ENCODE measurements at regions not wholly inside any gene's neighbourhood (a gene's known extent, or its start where the extent isn't known, plus 50 kb on each side); places are given as distances from the start of the nearest gene placed in this dataset.

DNA sequence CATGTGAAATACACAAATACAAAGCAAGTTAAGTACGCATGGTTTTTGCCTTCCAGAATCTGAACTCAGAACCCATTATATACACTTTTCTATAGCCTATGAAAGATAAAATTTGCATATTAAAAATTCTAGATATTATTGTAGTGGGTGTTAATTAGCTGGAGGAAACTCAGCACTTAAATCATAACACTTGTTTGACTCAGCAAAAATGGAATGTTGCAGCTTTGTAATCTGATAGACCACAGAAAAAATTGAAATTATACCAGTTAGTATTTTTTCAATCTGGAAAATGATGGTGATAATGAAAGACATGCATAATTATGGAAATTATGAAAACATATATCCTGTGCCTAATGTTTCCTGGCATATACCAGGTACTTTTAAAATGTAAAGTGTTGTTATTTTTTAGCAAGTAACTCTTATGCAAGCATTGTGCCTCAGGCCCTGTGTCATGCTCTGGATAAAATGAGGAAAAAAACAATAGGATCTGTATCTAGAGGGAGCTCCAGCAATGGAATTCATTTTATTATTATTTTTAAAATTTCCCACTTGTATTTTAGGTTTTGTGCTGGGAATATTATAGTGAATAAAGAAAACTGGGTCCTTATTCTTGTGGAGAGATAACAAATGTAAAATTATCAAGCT, 490.4 kb upstream of the SEMA3A start:
- DNase-seq (ENCODE audit: low read depth in 2 of 2): no peak

DNA sequence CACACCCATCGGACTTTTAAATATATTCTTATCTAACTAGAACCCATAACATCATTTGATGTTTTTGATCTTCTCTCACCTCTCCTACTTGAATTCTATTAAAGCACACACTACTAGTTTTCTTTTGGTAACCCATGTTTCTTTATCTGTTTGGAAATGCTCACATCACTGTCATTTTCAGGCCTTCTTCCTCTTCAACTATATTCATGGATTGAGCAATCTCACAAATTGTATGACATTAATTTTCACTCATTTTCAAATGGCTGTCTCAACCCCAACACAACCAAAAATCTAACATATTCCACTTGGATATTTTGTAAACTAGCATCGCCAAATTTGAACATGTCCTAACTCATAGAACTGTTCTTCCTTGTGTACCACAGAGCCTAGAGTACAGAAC, 488.0 kb upstream of the SEMA3A start:
- DNase-seq (ENCODE audit: low read depth in 2 of 2): no peak

DNA sequence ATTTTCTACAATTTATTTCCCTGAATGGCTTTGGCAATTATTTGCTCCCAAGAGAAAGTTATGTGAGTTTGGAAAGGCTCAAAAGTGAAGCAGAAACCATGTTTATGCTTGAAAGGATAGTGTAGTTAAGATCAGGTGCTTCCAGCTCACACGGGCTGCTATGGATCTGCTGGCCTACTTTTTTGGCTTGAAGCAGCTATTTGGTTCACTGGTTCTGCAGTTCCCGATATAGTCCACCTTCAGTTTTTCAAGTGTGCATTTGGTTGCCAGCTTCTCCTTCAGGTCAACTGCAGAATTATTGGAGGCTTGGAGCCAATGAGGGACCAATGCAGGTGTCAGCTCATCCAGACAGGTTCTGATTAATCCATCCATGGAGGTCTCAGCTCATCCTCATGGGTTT, 484.3 kb upstream of the SEMA3A start:
- DNase-seq (ENCODE audit: low read depth in 2 of 2): no peak

DNA sequence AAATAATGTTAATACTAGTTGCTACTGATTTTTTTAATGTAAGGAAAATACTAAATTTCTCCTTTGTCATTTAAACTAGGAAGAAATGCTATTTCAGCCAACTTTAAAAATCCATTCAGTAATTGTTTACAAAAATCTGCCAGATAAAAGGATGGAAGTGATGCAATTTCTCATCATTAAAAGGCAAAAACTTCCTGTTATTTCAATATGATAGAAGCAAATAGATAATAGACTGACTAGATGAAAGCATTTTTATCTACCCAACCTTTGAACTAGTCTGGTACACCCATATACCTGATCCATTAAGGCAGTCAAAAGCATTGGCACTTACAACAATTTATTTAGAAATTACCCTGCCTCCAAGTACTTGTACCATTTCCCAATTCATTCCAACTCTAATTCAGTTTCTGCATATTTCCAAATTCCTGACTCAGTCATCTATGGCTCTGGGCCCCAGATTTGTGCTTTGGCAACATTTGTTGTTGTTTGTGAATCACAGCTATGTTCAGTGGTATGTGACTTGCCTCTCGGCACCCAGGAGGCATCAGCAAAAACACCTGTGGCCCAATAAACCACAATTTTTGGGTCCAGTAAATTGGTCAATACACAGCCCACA, 482.6 kb upstream of the SEMA3A start:
- peak in 1 of 2 donors; percentile 37 for DNase-seq (ENCODE audit: low read depth in 2 of 2)

DNA sequence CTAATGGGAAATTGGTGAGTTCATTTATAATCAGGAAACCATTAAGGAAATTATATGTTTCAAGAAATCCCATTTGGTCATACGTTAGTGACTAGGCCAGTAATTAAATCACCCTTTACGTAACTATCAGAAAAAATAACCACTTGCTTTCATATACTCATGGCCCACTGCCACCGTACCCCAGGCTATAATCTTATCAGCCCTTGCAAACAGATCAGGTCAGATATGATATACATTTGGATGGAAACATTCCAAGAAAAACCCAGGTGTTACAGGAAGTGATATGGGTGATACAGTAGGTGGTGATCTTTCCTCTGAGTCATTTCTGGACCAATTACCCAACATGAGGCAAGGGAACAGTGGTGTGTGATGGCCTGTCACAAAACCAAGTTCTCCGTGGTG, 481.0 kb upstream of the SEMA3A start:
- peak; percentile 78 for DNase-seq (ENCODE audit: low read depth in 2 of 2)

DNA sequence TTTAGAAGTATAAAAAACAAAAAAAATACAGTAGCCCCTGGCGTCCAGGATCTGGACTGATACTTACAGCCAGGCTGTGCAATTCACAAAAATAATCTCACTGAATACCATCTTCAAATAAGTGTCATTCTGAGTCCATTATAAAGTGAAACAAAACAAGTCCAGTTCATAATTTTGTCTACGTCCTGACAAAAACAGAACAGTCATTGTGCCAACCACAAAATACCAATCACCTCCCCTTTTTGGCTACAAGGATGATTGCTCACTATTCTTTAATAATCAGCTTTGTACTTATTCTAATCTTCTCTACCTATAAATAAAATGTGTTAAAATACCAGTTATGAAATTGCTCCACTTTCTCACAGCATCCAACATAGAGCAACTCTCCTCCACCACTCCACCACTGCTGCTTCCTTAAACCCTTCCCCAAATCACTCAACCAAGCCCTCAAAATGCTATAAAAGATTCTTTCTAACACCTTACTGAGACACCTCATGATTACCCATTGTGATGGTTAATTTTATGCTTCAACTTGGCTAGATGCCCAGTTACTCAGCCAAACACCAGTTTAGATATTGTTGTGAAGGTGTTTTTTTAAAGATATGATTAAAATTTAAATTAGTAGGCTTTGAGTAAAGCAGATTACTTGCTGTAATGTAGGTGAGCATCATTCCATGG, 479.8 kb upstream of the SEMA3A start:
- DNase-seq (ENCODE audit: low read depth in 2 of 2): peak; percentile 65 to 81

DNA sequence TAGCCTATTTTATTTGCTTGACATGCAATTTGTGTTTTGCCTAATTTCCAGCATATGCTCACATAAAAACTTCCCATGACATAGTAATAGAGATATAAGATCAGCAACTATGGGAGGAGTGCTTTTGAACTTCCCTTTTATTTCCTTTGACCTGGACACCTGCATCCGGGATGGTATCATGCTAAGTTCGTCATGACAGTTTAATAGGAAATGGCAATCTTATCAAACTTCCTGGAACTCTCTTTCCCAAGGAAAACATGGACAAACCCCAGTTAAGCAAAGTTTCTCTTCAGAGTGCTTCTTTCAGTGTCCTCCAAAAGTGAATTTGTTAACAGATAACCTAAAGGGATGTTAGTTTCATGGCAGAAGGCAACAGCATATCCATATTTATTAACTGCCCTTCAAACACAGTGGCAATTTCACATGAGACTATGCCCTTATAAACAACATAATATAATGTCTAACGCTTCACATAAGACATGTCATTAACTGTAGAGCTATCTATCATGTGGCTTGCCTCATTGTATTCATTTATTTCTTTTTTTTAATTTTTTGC, 474.7 kb upstream of the SEMA3A start:
- DNase-seq (ENCODE audit: low read depth in 2 of 2): peak; percentile 96

DNA sequence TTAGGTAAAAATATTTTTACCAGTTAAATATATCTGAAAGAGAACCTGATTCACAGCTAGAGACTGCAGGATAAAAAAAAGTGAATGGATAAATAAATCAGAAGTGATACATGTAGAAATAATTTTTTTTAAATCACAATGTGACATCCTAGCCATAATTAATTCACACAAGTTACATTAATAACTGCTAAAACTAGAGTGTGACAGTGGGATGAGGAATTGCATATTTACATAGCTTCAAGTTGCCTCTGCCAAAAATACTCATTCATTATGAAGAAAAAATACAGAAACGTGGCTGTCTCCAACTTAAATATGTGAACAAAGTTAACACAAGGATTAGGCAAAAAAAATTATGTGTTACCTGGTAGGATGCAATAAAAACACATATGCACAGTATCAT, 473.5 kb upstream of the SEMA3A start:
- no peak for DNase-seq (ENCODE audit: low read depth in 2 of 2)

DNA sequence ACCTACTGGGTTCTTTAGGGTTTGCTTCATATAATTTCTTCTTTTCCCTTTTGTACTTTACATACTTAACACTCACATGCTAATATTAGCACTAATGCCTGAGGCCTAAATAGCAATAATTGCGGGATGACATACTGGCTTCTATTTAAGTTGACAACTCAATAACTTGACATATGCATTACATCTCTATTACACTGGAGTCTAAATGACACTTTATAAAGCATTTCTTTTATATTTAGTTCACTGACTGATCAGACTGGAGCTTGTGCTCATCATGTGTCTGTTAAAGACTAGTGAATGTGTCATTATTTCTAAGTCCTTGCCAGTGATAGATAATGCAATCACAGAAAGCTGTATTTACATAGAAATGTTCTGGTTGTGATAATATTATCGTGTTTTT, 472.1 kb upstream of the SEMA3A start:
- no peak for DNase-seq (ENCODE audit: low read depth in 2 of 2)

DNA sequence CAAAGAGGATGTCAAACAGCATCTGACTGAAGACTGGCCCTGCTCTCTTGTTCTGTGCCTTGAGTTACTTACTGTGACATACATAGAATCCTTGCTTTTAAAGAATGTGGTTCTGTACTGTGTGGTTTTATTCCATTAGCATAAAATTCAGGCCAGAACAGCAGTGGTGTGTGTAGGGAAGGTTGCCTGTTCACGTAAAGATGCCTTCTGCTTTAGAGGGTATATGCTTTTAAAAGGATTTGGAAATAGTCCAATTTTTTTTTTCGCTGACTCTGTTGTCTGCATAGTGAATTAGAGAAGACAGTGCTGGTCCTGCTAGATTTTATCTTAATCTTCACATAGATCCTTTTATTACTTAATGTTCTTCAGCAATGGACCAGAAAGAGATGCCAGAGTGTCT, 470.8 kb upstream of the SEMA3A start:
- DNase-seq (ENCODE audit: low read depth in 2 of 2): no peak

DNA sequence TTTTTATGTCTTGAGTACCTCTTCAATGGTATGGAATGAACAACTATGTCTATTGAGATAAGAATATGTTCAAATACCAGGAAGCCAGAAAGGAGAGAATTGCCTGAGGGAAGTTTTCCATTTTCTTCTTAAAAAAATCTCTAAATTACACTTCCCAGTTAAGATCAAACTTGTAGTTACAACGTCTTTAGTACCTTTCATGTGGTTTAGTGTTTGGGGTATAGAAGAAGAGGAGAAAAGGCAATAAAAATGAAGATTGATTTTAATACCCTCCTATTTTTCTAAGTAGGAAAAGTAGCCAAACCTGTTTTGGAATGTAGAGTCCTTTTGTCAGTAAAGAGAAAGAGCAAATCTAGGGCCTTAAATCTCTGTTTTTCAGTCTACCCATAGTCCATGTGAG, 470.0 kb upstream of the SEMA3A start:
- DNase-seq (ENCODE audit: low read depth in 2 of 2): no peak

DNA sequence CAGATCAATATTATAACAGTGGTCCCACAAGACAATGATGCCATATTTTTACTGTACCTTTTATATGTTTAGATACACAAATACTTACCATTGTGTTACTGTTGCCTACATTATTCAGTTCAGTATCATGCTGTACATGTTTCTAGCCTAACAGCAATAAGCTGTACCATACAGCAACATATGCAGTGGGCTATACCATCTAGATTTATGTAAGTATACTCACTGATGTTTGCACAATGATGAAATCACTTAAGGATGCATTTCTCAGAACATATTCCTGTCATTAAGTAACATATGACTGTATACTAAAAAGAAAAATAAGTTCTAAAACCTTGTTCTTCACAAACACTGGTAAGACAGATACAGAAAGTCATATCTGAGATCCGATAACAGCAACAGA, 468.6 kb upstream of the SEMA3A start:
- no peak for DNase-seq (ENCODE audit: low read depth in 2 of 2)

DNA sequence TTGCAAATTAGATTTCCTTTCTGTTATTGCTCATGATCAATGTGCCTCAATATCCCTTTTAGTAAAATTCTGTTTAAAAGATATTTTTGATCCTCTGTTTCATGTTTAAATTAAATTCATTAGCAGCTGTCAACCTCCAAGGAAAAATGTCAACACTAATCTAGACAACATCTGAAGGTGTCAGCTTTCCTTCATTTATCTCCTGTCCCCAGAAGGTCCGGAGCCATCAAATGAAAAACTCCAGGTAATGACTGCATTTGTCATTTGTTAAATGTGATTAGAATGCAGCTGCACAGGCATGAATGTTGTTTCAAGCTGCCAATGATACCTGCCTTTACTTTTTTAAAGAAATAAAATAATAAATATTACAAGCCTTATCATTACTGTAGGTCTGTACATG, 463.7 kb upstream of the SEMA3A start:
- DNase-seq (ENCODE audit: low read depth in 2 of 2): no peak

DNA sequence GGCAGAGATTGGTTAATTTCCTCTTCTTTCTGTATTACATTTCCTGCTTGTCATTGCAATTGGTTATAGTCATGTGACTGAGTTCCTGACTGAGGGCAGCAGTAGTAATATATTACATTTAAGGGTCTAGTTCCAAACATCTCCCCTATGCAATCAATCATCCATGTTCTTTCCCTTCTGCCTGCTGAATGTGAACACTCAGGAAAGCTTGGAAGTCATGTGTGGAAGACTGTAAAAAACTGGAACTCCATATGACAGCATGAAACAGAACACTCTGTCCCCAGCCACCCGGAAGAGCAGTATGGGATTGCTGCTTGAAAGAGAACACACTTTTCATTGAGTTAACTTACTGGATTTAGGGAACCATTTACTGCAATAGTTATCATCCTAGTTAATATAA, 459.7 kb upstream of the SEMA3A start:
- no peak for DNase-seq (ENCODE audit: low read depth in 2 of 2)

DNA sequence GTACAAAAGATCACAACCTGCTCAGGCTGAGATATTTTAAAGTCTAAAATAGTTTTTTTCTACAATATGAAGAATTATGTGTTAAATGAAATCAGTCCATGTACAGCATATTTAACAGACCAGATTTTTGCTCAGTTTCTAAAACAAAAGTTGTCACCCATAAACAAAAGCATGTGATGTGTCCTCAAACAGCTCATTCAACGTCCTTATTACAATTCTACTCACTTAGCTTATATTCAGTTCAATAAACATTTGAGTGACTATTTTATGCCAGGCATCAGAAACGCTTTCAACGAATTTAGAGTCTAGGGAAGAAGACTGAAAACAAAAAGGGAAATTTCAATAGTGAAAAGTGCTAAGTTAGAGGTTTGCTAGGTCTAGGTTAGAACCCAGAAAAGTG, 457.3 kb upstream of the SEMA3A start:
- no peak for DNase-seq (ENCODE audit: low read depth in 2 of 2)

DNA sequence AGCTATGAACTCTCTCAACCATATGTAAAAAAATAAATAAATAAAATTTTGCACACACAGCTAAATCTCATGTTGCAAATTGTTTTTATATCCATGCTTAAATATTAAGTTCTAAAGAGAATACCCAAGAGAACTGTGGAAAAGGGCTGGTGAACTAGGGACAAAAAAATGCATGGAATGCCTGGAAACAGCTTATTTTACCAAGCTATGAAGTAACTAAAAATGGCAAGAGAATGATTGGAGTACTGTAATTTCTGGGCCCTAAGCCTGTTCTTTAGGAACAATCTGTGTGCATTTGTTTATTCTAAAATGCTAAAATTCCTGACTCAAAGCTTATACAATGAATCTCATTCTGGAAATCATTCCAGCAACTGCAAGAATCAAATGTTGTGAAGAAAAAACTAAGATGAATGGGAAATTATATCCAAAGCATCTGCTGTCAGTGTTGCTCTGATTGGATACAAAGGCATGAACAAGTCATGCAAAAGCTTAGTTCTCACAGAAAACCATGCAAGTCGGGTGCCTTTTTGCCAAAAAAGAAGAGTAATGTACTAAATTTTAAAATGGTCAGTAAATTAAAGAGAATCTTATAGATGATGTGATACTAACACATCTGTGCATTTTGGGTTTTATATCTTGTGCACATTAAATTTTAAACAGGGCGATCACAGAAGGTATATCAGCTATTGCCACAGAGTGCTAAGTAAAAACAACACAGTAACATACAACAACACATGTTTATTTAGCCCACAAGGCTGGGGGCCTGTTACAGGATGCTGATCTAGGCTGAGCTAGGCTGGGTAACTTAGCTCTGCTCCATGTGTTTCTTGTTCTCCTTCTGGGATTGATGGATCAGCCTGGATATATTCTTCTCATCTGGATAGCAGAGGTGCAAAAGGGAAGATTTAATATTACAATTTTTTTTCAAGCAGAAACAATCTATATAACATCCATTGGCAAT, 453.5 kb upstream of the SEMA3A start:
- peak; percentile 54 to 58 for DNase-seq (ENCODE audit: low read depth in 2 of 2)

DNA sequence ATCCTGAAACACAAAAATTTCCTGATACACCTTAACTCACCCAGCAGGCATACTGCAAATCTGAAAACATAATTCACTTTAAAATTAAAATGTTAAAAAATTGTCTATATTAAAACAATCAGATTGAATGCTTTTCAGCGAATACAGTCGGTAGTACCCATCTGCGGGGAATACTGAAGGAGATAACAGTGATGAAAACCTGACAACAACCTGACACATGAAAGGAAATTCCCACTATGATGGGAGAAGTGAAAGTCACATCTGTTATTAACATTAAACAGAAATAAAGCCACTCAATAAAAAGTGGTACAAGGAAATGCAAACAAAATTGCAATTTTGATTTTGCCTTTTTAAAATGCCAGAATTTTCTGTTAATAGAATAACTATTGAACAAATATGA, 448.0 kb upstream of the SEMA3A start:
- DNase-seq (ENCODE audit: low read depth in 2 of 2): no peak

DNA sequence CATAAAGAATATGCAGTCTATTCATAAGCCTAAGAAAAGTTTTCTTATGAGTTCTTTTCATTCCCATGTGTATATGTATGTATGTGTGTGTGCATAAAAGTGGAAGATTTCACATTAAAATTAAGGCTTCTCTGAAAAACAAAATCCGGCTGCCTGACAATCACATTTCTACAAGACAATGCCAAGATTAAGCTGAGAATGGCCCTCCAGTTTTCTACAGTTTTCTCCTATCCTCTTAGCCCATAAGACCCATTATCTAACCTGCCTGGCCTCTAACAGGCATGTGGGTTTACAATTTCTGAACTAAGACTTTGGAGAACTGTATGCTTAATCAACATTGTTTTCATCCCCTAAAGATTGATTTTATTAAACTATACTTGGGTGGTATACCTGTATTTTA, 446.0 kb upstream of the SEMA3A start:
- DNase-seq (ENCODE audit: low read depth in 2 of 2): no peak

DNA sequence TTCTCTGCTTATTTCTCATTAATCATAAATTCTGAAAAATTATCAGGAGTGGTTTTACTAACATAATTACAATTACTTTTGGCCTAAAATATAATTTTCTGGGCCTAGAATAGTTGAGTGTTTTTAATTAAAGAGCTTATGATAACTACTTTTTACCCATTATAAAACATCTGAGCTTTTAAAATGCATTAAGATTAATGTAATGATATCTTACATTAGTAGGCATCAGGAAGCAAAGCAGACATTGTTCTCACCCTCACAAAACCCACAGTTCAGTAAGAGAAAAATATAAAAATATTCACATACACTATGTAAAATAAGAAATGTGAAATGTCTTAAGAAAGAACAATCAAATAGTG, 443.7 kb upstream of the SEMA3A start:
- peak in 1 of 2 donors; percentile 6 for DNase-seq (ENCODE audit: low read depth in 2 of 2)

DNA sequence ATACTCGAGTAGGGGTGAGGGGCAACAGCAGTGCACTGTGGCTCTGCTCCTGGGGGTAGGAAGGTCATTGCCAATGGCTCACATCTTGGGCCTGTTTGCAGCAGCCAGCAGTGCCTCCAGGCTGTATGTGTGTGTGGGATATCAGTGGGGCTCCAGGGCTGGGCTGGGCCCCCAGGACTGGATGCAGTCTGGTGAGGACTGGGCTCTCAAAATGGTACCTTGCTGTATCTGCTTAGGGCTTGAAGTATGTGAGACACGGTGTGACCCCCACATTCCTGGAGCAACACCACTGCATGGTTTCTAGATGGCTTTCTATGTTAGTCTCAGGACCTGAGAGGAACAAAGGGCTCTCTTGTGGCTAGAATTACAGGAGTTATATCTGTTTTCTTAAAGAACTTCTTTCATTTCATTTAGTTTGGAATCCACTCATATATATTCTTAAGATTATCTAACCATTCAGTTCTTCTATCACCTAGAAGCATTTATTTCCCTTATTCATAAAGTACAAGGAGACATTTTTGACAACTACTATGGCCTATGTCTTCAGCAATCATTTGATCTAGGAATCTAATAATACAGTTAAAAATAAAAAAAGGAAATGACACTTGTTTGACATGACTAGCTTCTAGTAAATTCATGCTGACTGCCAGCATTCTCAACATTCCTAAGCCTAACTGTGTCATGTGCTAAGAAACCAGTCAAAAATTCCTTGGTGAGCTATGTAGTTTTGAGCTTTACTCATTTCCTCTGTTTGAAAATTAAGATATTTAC, 443.2 kb upstream of the SEMA3A start:
- peak; percentile 78 to 97 for DNase-seq (ENCODE audit: low read depth in 2 of 2)

DNA sequence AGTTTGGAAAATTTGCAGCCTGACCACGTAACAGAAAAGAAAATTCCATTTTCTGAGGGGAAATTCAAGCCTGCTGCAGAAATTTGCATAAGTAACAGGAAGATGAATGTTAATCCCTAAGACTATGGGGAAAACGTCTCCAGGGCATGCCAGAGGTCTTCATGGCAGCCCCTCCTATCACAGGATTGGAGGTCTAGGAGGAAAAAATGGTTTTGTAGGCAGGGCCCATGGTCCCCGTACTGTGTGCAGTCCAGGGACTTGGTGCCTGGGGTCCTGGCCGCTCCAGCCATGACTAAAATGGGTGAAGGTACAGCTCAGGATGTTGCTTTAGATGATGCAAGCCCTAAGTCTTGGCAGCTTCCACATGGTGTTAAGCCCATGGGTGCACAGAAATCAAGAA, 437.3 kb upstream of the SEMA3A start:
- DNase-seq (ENCODE audit: low read depth in 2 of 2): no peak
